HepG2 (cell line): ENCODE measurements at regions not wholly inside any gene's neighbourhood (a gene's known extent, or its start where the extent isn't known, plus 50 kb on each side); places are given as distances from the start of the nearest gene placed in this dataset.

Experiments
- CBX5 ChIP-seq: sonication (generic); formaldehyde crosslinking; IDR thresholded peaks from 2 replicates; pipeline ENCODE4 v1.4.0; 2020; ENCODE audit warnings: missing genetic modification reagents, borderline replicate concordance
- CEBPB ChIP-seq: IDR thresholded peaks from 2 replicates; pipeline ENCODE4 v1.6.1; 2011; ENCODE audit warnings: low read depth, low read length, improper control_type of control experiment, borderline replicate concordance
- POLR2A ChIP-seq, 2 experiments: IDR thresholded peaks; 2 replicates each; pipeline ENCODE4 v1.6.1; 2011; ENCODE audit warnings: low read depth in 2 of 2, low read length in 2 of 2, mild to moderate bottlenecking in 1 of 2, moderate library complexity in 1 of 2; ENCODE audit not compliant: insufficient read depth in 1 of 2
- PRPF4 ChIP-seq: fragments of 200-400 bp; formaldehyde crosslinking; IDR thresholded peaks from 2 replicates; pipeline ENCODE4 v1.6.1; 2016; ENCODE audit warnings: low read length, low read depth; ENCODE audit not compliant: poor library complexity, severe bottlenecking
- SSRP1 ChIP-seq: IDR thresholded peaks from 2 replicates; pipeline ENCODE4 v1.6.1; 2016; ENCODE audit warnings: control low read depth
- THYN1 ChIP-seq: sonication (generic); formaldehyde crosslinking; IDR thresholded peaks from 2 replicates; pipeline ENCODE4 v1.8.1; 2023; ENCODE audit warnings: low read depth, mild to moderate bottlenecking, moderate library complexity, missing genetic modification reagents, borderline replicate concordance
- ZFY ChIP-seq: sonication (generic); formaldehyde crosslinking; IDR thresholded peaks from 2 replicates; pipeline ENCODE4 v1.4.0; 2020; ENCODE audit warnings: missing genetic modification reagents
- ZNF180 ChIP-seq: sonication (generic); formaldehyde crosslinking; IDR thresholded peaks from 2 replicates; pipeline ENCODE4 v1.4.0; 2020; ENCODE audit warnings: low read depth, missing genetic modification reagents, borderline replicate concordance
- ZNF232 ChIP-seq: sonication (generic); formaldehyde crosslinking; IDR thresholded peaks from 2 replicates; pipeline ENCODE4 v1.4.0; 2020; ENCODE audit warnings: missing genetic modification reagents, borderline replicate concordance
- ZNF253 ChIP-seq: sonication (generic); formaldehyde crosslinking; IDR thresholded peaks from 2 replicates; pipeline ENCODE4 v1.8.0; 2022; ENCODE audit warnings: mild to moderate bottlenecking, missing genetic modification reagents, borderline replicate concordance
- TF ChIP-seq, protein P1 (sequence below): sonication (generic); formaldehyde crosslinking; IDR thresholded peaks from 2 replicates; pipeline ENCODE4 v1.8.0; 2022; ENCODE audit warnings: low read depth, missing genetic modification reagents

DNA sequence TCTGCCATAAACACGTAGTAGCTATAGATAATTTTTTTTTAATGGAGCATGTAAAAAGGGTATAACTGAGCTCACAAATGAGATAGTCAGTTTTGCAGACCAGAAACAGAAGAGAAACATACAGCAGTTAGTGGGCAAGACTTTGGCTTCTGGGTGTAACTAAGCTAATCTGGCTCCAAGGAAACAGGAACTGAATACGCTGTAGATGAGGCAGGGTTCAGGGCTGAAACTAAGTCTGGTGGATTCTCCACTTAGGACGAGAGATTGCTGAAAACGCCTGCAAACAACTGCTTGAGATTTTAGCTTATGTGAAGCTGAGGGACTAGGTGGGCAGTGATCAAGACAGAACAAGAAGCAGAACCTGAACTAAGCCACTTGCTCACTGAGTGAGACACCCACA lies 91.7 kb downstream of the SMIM20 start:
- TF ChIP-seq CEBPB (no peak), ZNF253 (CRISPR knock-in tag) (no peak), POLR2A (IDR thresholded peaks at IDR 0.05; ENCODE audit: insufficient read depth in 1 of 2, low read depth in 2 of 2, low read length in 2 of 2) (no peak), PRPF4 (no peak), ZNF180 (CRISPR knock-in tag) (no peak), SSRP1 (CRISPR knock-in tag) (no peak), ZNF232 (CRISPR knock-in tag) (no peak), THYN1 (CRISPR knock-in tag) (no peak), ZFY (CRISPR knock-in tag) (no peak), CBX5 (no peak)
- TF ChIP-seq, protein P1, sequence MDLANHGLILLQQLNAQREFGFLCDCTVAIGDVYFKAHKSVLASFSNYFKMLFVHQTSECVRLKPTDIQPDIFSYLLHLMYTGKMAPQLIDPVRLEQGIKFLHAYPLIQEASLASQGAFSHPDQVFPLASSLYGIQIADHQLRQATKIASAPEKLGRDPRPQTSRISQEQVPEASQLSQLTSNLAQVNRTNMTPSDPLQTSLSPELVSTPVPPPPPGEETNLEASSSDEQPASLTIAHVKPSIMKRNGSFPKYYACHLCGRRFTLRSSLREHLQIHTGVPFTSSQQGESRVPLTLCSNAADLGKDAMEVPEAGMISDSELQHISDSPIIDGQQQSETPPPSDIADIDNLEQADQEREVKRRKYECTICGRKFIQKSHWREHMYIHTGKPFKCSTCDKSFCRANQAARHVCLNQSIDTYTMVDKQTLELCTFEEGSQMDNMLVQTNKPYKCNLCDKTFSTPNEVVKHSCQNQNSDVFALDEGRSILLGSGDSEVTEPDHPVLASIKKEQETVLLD (CRISPR knock-in tag): no peak
